SK-N-SH (cell line): ENCODE measurements at regions not wholly inside any gene's neighbourhood (a gene's known extent, or its start where the extent isn't known, plus 50 kb on each side); places are given as distances from the start of the nearest gene placed in this dataset.

ENCODE experiments used
- CHD2 ChIP-seq: fragments of 150-350 bp; IDR thresholded peaks from 2 replicates; pipeline ENCODE4 v1.6.1; 2018; ENCODE audit warnings: low read length; ENCODE audit not compliant: partially characterized antibody
- CTCF ChIP-seq: fragments of 200-600 bp; sonication (generic); IDR thresholded peaks from 2 replicates; pipeline ENCODE4 v1.6.1; 2017; ENCODE audit warnings: antibody characterized with exemption, mild to moderate bottlenecking, moderate library complexity
- ELF1 ChIP-seq: IDR thresholded peaks from 2 replicates; pipeline ENCODE4 v1.4.0; 2012
- EZH2phosphoT487 ChIP-seq: fragments of 200-600 bp; sonication (generic); IDR thresholded peaks from 2 replicates; pipeline ENCODE4 v1.6.1; 2017; ENCODE audit warnings: low read depth, mixed run types, mild to moderate bottlenecking, antibody characterized with exemption, moderate library complexity, borderline replicate concordance
- JUND ChIP-seq: IDR thresholded peaks from 2 replicates; pipeline ENCODE4 v1.4.0; 2012
- NRF1 ChIP-seq: IDR thresholded peaks from 2 replicates; pipeline ENCODE4 v1.6.1; 2012; ENCODE audit warnings: low read depth, mild to moderate bottlenecking, low read length
- RFX5 ChIP-seq: IDR thresholded peaks from 2 replicates; pipeline ENCODE4 v1.6.1; 2012; ENCODE audit warnings: mild to moderate bottlenecking, improper control_type of control experiment, low read length
- SMC3 ChIP-seq: IDR thresholded peaks from 2 replicates; pipeline ENCODE4 v1.6.1; 2012; ENCODE audit warnings: low read depth, low read length, improper control_type of control experiment
- TAF1 ChIP-seq: IDR thresholded peaks from 2 replicates; pipeline ENCODE4 v1.6.1; 2012; ENCODE audit warnings: low read depth, mild to moderate bottlenecking, low read length, moderate library complexity, borderline replicate concordance
- TCF12 ChIP-seq: IDR thresholded peaks from 2 replicates; pipeline ENCODE4 v1.4.0; 2012
- TEAD4 ChIP-seq: IDR thresholded peaks from 2 replicates; pipeline ENCODE4 v1.4.0; 2012; ENCODE audit warnings: mild to moderate bottlenecking, borderline replicate concordance; ENCODE audit not compliant: insufficient read depth
- TF ChIP-seq, protein P1 (sequence below): IDR thresholded peaks from 2 replicates; pipeline ENCODE4 v1.4.0; 2012; ENCODE audit warnings: low read depth, borderline replicate concordance

DNA sequence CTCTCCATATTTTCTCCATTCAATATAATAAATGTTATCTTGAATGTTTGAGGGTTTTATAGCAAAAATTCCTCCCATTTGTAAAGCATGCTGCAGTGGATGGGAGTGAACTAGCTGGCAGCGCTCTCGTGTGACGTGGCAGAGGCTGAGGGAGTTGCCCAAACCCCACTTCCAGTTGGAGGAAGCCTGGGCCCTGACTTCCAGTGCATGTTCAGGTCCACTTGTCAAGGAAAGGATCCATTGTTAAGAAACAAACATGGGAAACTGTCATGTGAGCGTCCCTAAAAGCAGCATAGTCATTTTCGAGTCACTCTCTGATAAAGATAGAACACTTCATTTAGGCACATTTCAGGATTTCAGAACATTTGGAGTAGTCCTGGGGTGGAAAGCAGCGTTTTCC lies 116.6 kb downstream of the SLC25A47 start:
- TF ChIP-seq CHD2 (no peak), EZH2phosphoT487 (no peak), TCF12 (no peak), RFX5 (no peak), SMC3 (no peak), TAF1 (no peak), TEAD4 (no peak), CTCF (no peak), NRF1 (no peak), JUND (no peak), ELF1 (no peak)
- TF ChIP-seq, protein P1, sequence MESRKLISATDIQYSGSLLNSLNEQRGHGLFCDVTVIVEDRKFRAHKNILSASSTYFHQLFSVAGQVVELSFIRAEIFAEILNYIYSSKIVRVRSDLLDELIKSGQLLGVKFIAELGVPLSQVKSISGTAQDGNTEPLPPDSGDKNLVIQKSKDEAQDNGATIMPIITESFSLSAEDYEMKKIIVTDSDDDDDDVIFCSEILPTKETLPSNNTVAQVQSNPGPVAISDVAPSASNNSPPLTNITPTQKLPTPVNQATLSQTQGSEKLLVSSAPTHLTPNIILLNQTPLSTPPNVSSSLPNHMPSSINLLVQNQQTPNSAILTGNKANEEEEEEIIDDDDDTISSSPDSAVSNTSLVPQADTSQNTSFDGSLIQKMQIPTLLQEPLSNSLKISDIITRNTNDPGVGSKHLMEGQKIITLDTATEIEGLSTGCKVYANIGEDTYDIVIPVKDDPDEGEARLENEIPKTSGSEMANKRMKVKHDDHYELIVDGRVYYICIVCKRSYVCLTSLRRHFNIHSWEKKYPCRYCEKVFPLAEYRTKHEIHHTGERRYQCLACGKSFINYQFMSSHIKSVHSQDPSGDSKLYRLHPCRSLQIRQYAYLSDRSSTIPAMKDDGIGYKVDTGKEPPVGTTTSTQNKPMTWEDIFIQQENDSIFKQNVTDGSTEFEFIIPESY, result no peak
